GM12865 (cell line): ENCODE measurements at regions not wholly inside any gene's neighbourhood (a gene's known extent, or its start where the extent isn't known, plus 50 kb on each side); places are given as distances from the start of the nearest gene placed in this dataset.

Experiments
- DNase-seq: peaks from one replicate; pipeline ENCODE4 v3.0.0; 2010; ENCODE audit warnings: low read depth
- H3K4me3 ChIP-seq: 2 replicates; pipeline ENCODE4 v1.5.1; 2011; ENCODE audit warnings: mild to moderate bottlenecking, low read depth, low read length, control low read depth
- CTCF ChIP-seq: IDR thresholded peaks from 2 replicates; pipeline ENCODE4 v1.5.1; 2011; ENCODE audit warnings: low read length, control low read depth, low read depth, inconsistent platforms; ENCODE audit not compliant: insufficient read depth; ENCODE audit errors: missing control alignments

DNA sequence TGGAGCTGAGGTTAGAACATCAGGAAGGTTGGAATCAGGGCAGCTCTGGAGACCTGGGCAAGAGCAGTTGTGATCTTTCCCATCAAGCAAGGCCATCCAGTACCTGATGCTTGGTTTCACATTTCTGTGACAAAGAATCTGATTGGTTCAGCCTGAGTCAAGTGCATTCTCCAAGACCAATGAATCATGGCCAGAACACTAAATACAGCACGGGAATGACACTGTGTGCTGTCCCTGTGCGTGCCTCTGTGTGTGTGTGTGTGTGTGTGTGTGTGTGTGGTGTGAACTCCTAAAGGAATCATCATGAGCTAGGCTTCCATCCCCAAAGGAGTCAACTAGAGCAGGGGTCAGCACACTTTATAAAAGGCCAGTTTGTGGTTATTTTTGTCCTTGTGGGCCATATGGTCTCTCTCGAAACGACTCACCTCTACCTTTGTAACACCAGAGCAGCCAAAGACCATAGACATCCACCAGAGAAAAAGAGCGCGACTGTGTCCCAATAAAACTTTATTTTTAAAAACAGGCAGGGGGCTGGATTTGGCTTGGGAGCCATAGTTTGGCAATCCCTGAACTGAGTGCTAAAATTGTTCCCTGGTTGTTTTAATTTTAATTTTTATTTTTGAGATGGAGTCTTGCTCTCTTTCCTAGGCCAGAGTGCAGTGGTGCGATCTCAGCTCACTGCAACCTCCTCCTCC lies 99.7 kb downstream of the INHBB start:
- no peak overlapping the region for H3K4me3 ChIP-seq
- no peak for TF ChIP-seq CTCF
- no peak for DNase-seq

DNA sequence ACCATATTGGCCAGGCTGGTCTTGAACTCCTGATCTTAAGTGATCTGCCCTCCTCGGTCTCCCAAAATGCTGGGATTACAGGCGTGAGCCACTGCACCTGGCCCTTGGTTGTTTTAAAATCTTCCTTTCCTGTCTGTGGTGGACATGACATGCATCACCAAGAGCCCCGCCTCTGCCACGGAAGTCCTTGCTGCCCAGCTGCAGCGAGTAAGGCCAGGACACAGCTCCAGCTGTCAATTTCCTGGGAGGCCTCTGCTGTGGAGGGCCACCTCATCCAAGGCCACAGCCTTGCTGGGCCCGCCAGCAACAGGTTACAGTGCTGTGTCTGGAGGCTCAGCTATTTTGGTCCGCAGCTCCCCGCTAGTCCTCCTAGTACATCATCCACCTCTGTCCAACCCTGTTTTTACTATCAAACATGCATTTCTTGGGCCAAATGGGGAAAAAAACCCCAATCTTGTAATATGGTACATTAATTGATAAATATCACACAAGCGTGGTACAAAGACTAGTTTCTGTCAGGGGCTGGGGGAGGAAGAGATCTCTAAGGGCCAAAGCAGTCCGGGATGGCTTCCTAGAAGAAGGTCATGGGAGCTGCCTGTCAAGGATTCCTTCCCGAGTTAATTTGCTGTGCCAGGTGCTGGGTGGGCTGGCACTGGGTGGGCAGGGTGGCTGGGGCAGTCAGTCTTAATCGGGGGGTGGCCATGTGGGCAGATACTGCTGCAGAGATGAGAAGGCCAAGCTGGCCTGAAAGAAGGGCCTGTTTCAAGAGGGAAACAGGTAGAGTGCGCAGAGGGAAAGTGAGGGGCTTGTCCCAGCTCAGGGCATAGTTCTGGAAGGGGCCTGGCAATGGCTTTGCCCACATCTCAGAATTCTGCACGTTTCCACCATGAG lies 100.5 kb downstream of the INHBB start:
- no peak for DNase-seq
- no peak for TF ChIP-seq CTCF
- no peak overlapping the region for H3K4me3 ChIP-seq

- TF ChIP-seq CTCF: no peak
- DNase-seq: no peak
- H3K4me3 ChIP-seq: no peak overlapping the region
These were observed 101.3 kb downstream of the INHBB start for GRCh38 chr2:120447127-120447785.

GRCh38 chr2:120448436-120448835 lies 102.5 kb downstream of the INHBB start:
- TF ChIP-seq CTCF: no peak
- no peak for DNase-seq

DNA sequence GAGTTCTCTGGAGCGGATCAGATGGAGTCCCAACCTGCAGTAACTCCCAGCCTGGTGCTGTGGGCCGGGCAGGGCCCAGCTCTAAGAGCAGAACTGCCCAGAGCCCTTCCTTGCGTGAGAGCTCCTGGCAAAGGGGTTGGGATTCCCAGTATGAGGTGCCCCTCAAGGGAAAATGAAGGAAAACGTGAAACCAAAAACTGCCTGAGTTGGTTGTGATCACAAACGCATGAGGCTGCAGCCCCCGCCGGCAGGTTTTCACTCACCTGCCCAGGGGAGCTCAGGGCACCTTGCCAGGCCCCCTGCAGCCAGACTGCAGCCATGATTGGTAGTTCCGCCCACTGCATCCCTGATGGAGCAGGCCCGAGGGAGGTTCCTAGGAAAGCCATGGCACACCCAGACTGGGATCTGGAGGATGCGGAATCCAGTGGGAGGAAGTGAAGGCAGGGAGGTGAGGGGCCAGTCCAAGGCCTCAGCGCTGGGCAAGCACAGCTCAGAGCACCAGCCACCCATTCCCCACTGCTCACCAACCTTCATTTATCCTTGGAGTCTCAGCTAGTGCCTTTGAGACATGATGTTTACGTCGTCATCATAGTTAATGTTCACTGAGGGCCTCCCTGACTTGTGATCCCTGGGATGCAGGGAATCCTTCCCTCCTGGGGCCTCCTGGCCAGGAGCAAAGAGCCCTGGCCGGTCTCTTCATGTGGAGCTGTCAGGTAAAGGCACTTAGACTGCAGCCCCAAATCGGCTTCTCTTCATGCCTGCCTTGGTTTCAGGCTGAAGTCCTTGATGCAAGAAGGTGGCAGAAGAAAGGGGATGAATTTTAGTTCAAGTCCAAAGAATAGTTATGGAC lies 103.2 kb downstream of the INHBB start:
- no peak for TF ChIP-seq CTCF
- DNase-seq: no peak
- no peak overlapping the region for H3K4me3 ChIP-seq

More at GRCh38 chr2:120448436-120448835, 102.5 kb downstream of the INHBB start:
- no peak overlapping the region for H3K4me3 ChIP-seq

GRCh38 chr2:120450196-120450820 lies 104.4 kb downstream of the INHBB start:
- no peak for TF ChIP-seq CTCF
- H3K4me3 ChIP-seq: no peak overlapping the region
- no peak for DNase-seq
